ENCODE measurements at regions not wholly inside any gene's neighbourhood (a gene's known extent, or its start where the extent isn't known, plus 50 kb on each side); places are given as distances from the start of the nearest gene placed in this dataset.
"Not testable (repeated sequence)": the region's sequence is repeated elsewhere in the genome, so short reads cannot be mapped to it uniquely, and the experiment has no call there.

DNA sequence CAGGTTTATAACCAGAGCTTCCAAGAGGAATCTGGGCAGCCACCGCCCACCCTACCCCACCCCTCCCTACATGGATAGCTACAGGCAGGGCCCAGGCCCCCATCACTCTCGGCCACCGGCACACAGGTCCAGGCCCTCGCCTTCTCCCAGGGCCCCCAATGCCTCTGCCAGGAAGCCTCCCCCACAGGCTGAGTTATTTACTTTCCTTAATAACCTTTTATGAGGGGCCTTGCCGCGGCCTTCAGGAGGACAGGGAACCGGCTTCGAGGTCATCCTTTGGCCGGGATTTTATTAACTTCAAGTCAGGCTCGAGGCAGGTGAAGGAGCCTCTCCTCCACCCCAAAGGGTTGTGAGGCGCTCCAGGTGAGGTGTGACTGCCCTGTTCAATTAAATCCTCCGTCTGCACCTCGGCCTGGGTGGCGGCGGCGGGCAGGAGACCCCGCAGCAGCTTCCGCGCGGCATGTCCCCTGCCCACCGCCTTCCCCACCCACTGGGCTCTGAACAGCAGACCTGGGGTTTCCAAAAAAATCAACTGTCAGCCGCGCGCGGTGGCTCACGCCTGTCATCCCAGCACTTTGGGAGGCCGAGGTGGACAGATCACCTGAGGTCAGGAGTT lies 106.5 kb downstream of the MICALL2 start:
- H3K27ac ChIP-seq: no peak overlapping the region
- TF ChIP-seq, protein P1, sequence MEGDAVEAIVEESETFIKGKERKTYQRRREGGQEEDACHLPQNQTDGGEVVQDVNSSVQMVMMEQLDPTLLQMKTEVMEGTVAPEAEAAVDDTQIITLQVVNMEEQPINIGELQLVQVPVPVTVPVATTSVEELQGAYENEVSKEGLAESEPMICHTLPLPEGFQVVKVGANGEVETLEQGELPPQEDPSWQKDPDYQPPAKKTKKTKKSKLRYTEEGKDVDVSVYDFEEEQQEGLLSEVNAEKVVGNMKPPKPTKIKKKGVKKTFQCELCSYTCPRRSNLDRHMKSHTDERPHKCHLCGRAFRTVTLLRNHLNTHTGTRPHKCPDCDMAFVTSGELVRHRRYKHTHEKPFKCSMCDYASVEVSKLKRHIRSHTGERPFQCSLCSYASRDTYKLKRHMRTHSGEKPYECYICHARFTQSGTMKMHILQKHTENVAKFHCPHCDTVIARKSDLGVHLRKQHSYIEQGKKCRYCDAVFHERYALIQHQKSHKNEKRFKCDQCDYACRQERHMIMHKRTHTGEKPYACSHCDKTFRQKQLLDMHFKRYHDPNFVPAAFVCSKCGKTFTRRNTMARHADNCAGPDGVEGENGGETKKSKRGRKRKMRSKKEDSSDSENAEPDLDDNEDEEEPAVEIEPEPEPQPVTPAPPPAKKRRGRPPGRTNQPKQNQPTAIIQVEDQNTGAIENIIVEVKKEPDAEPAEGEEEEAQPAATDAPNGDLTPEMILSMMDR (conservative IDR thresholded peaks at IDR 0.05): no peak

DNA sequence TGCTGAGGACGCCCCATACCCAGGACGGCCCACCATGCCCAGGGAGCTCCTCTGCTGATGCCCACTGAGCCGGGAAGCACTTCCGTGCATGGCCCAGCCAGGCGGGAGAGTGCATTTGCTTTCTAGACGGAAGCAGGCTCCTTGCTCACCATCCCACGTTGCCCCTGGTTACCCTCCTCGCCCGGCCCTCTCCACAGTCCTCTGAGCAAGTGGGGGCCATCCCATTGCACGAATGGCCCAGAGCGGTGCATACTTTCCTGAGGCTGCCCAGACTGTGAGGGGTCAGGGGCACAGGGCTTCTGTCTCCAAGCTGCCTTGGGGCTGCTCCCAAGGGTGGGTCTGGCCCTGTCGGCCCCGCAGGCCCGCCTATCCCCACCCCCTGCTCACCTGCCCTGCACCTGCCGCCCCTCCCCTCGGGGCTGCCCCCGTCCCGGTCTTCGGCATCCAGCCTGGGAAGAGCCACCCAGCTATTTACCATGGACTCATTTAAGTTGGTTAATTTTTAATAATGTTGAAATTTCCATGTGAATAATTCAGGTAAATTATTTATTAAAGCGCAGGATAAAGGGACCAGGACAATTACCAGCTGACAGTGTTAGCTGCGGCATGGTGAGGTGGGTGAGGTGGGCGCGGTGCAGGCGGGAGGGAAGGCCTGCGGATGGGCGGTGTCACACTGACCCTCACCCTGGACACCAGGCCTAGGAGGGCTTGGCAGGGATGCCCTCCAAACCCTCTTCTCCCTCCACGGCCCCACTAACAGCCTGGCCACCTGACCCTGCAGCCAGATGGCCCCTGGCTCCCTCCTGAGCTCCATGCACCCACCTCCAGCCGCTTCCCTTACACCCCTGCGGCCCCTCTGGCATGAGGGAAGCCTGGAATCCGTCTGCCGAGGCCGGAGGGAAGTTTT lies 104.4 kb downstream of the MICALL2 start:
- TF ChIP-seq, protein P1 (conservative IDR thresholded peaks at IDR 0.05): no peak
- no peak overlapping the region for H3K27ac ChIP-seq

DNA sequence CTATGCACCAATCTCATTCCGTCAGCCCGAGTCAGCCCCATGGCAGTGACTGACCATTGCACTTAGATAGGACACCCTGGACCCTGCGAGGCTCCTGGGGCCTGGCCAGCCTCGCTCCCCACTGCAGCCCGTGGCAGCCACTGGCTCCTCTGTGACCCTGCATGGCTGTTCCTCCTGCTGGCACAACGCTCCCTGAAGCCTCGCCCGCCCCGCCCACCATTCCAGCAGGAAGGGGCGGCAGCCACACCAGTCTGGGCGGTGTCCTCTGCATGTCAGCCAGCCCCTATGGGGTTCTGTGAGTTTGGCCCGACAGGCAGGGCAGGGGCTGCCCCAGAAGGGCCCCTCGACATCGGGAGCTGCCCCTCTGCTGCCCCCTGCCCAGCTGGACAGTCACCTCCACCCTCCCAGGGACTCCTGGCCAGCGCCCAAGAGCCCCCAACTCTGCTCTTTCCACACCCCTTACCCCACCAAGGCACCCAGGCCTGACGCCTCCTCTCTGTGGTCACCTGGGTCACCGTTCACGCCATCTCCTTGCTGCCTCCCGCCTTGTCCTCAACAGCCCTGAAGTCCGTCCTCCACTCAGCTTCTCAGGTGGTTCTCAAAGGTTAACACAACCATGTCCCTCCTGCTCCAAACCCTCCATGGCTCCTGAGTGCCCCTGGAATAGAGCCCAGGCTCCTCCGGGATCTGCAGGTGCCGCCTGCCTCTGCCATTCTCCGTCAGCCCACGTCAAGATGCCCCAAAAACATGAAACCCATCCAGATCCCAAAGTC lies 103.5 kb downstream of the MICALL2 start:
- no peak overlapping the region for H3K27ac ChIP-seq
- TF ChIP-seq, protein P1 (conservative IDR thresholded peaks at IDR 0.05): no peak

DNA sequence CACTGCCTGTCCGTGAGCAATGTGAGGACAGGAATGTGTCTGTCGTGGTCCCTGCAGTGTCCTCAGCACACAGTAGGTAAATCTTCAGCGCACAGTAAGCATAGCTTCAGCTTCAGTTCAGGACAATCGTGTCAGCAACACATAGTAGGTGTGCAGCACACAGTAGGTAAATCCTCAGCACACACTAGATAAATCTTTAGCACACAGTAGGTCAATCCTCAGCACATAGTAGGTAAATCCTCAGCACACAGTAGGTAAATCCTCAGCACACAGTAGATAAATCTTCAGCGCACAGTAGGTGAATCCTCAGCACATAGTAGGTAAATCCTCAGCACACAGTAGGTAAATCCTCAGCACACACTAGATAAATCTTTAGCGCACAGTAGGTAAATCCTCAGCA lies 102.4 kb downstream of the MICALL2 start:
- not testable (repeated sequence) for H3K27ac ChIP-seq

DNA sequence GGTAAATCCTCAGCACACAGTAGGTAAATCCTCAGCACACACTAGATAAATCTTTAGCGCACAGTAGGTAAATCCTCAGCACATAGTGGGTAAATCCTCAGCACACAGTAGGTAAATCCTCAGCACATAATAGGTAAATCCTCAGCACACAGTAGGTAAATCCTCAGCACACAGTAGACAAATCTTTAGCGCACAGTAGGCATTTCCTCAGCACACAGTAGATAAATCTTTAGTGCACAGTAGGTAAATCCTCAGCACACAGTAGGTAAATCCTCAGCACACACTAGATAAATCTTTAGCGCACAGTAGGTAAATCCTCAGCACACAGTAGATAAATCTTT lies 102.0 kb downstream of the MICALL2 start:
- H3K27ac ChIP-seq: not testable (repeated sequence)

DNA sequence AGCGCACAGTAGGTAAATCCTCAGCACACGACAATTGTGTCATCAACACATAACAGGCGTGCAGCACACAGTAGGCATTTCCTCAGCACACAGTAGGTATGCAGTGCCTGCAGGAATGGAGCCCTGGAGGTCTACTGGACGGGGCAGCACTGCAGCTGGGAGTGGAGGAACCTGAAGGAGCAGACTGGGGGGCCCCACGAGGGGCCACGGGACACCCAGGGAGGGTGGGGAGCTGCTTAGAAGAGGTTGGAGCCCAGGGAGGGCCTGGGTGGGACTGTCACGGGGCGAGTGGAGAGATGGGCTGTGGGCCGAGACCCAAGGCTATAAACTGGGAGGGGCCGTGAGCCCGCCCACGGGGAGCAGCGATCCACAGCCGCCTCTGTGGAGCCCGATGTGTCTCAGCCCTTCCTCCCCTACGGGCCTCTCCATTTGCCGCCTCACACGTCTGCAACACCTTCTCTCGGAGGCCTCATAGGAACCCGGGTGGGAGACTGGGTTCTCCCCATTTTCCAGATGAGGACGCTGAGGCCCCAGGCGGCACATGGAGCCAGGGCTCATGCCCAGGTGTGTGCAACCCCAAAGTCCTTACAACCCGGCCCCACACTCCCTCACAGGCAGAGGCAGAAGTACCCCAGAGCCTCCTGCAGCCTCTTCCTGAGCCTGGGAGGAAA lies 101.5 kb downstream of the MICALL2 start:
- no peak overlapping the region for H3K27ac ChIP-seq
- TF ChIP-seq, protein P1 (conservative IDR thresholded peaks at IDR 0.05): no peak

DNA sequence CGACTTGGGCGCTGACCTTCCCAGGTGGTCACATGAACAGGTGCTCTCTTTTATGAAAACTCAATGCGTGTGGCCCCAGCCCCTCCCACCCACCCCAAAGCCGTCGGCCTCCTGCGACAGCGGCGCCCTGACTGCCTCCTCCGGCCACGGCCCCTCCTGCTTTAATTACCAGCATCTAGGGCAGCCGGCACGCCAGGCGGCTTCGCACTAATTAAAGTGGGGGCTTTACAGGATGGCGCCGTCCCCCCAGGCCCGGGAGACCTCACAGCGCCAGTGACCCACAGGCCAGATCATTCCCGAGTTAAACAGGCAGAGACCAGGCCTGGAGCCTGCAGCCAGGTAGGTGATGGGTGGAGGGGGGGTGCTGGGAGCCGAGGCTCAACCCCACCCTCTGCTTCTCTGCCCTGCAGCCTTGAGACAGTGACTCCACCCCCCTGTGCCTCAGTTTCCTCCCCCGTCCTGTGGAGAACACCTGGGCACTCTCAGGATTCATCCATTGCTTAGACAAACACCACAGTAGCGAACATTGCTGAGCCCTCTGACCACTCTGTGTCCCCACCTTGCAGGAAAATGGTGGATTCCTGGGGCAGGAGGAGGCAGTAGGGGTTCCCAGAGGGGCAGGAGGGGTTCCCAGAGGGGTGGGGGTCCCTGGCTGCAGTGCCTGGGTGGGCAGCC lies 100.8 kb downstream of the MICALL2 start:
- H3K27ac ChIP-seq: no peak overlapping the region
- TF ChIP-seq, protein P1 (conservative IDR thresholded peaks at IDR 0.05): no peak

DNA sequence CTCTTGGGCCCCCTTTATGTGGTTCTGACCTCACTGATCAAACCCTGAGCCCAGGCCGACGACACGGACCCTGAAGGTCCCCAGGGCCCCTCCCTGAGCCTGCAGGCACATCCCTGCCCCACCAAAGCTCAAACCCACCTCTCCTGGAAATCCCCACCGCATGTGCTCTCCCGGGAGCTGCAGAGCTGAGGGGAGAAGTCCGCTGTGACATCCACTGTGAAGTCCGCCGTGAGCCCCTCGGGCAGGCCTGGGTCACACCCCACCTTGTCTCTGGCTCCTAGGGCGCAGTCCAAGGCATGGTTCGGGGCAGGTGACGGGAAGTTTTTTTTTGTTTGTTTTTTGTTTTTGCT lies 100.2 kb downstream of the MICALL2 start:
- TF ChIP-seq, protein P1 (conservative IDR thresholded peaks at IDR 0.05): no peak
- no peak overlapping the region for H3K27ac ChIP-seq
